ENCODE measurements at regions not wholly inside any gene's neighbourhood (a gene's known extent, or its start where the extent isn't known, plus 50 kb on each side); places are given as distances from the start of the nearest gene placed in this dataset.
A peak's percentile ranks its signal among the peaks of the same experiment; 100 is the strongest.
"Not testable (repeated sequence)": the region's sequence is repeated elsewhere in the genome, so short reads cannot be mapped to it uniquely, and the experiment has no call there.

GRCh38 chr13:31385540-31385939 lies 185.8 kb downstream of the B3GLCT start:
- DNase-seq (ENCODE audit: low read depth in 2 of 2): no peak

DNA sequence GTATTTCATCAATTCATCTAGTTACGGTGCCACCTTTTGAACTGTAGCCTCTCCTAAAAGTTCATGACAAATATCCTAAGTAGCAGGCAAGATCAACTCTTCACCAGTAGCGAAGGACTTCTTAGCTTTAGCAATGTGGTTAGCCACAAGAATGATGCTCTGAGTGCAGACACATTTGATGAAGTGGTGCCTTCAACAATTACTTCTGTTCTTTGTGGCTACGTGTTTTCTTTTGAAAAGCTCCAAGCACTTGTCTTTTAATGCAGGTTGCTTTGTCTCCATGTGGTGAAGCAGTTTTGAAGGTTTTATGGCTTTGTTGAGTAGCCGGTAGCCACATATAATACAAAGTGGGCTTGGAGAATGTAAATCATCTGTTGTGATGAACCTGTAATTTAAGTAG lies 194.7 kb downstream of the B3GLCT start:
- no peak for DNase-seq (ENCODE audit: low read depth in 2 of 2)

DNA sequence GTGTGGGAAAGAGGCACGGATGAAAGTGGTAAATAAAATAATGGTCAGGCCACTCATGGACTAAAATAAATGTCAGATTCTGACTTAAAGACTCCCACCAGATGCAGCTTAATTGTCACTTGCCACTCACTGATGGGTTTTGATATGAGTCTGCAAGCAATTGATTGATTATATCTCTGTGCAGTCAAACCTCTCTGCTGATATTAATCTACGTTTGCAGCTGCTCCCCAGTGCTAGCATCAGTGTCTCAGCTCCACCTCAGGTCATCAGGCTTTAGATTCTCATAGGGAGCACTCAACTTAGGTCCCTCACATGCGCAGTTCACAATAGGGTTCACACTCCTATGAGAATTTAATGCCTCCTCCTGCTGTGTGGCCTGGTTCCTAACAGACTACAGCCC lies 195.3 kb downstream of the B3GLCT start:
- DNase-seq (ENCODE audit: low read depth in 2 of 2): no peak

GRCh38 chr13:31399690-31400089 lies 199.9 kb downstream of the B3GLCT start:
- no peak for DNase-seq (ENCODE audit: low read depth in 2 of 2)

DNA sequence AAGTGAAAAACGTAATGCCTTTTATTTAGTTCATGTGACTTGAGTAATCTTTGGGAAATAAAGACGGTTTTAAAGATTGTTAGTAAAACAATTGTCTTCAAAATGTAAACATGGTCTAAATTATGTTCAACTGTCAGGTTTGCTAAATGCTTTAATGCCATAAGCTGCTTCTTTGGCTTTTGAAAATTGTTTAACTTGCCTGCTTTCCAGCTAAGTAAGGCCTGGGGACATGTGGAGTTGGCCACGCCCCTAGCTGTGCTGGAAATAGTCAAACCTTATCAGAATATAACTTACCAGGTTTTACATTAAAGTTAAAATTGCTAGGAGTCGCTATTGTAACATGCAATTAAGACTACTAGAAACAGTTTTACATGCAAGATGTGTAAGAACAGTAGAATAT lies 203.9 kb downstream of the B3GLCT start:
- DNase-seq (ENCODE audit: low read depth in 2 of 2): not testable (repeated sequence)

DNA sequence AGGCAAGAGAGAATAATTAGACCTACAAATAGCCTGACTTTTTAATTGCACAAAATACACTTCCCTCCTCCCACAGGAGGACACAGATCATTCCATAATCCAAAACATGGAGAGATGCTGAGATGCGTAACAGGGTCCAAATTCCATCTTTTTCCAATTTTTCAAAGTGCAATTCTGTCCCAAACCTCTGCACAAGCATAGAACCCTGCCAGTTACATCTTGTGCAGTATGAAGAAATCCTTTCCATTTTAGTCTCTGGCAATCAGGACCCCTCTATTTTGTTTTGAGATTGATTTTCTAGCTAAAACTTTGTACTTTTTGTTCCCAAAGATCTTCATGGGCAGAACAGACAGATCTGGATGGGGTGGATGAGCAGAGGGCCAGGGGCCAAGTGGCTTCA lies 209.2 kb downstream of the B3GLCT start:
- no peak for DNase-seq (ENCODE audit: low read depth in 2 of 2)

GRCh38 chr13:31409678-31410356 lies 210.0 kb downstream of the B3GLCT start:
- DNase-seq (ENCODE audit: low read depth in 2 of 2): no peak

DNA sequence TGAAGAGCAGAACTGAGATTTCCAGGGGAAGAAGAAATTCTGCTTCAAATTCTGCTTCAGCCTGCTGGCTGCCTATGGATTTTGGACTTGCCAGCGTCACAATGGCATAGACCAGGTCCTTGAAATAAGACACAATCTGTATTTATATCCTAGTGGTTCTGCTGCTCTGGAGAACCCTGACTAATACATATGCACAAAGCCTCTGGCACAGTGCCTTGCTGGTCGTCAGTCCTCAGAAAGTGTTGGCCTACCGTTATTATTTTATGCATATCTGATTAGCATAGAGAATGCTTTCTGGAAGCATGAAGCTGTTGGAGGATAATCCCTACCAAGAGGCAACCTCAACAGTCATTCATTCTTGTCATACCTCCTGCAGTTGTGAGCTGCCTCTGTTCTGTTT lies 213.7 kb downstream of the B3GLCT start:
- no peak for DNase-seq (ENCODE audit: low read depth in 2 of 2)

GRCh38 chr13:31416066-31416465 lies 216.3 kb downstream of the B3GLCT start:
- no peak for DNase-seq (ENCODE audit: low read depth in 2 of 2)

GRCh38 chr13:31418186-31418585 lies 218.4 kb downstream of the B3GLCT start:
- no peak for DNase-seq (ENCODE audit: low read depth in 2 of 2)

DNA sequence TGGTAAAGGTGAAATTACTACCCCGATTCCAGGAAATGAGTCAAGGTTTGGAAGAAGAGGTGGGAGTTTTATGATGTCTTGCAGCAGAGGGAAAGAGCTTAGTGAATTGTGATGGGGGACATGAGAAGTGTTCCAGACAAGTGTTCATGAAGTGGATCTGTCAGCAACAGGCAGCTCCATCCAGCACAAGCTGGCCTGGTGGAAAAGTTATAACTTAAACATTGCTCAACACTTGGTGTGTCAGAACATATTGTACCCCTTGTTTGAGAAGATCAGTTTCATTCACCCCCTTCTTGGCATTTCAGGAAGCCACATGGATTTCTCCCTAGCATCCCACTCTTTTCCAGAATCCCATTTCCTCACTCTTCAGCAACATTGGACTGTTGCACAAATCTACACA lies 222.0 kb downstream of the B3GLCT start:
- DNase-seq (ENCODE audit: low read depth in 2 of 2): no peak

- peak; percentile 19 to 48 for DNase-seq (ENCODE audit: low read depth in 2 of 2)
Observed at GRCh38 chr13:31424130-31424729, 224.5 kb downstream of the B3GLCT start.

- no peak for DNase-seq (ENCODE audit: low read depth in 2 of 2)
Observed at GRCh38 chr13:31426395-31426794, 226.6 kb downstream of the B3GLCT start.

- no peak for DNase-seq (ENCODE audit: low read depth in 2 of 2)
Observed at GRCh38 chr13:31427151-31428100, 227.7 kb downstream of the B3GLCT start.

DNA sequence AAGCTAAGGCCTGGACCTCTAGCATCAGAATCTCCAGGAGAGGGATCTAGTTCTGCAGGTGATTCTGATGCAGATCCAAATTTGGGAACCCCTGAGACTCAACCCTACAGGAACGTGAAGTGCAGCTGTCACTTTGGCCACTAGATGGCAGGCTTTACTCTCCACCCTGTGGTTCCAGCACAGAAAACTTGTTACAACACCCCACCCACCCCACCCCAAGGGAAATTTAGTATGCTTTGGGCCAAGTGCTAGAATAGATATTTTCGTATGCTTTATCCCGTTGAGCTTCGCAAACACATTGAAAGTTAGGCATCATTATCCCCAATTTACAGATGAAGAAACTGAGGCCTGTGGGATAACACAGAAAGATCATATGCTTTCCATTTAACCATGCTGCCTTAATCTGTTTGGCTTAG lies 232.0 kb downstream of the B3GLCT start:
- peak; percentile 29 to 41 for DNase-seq (ENCODE audit: low read depth in 2 of 2)

GRCh38 chr13:31433207-31433606 lies 233.4 kb downstream of the B3GLCT start:
- DNase-seq (ENCODE audit: low read depth in 2 of 2): no peak

DNA sequence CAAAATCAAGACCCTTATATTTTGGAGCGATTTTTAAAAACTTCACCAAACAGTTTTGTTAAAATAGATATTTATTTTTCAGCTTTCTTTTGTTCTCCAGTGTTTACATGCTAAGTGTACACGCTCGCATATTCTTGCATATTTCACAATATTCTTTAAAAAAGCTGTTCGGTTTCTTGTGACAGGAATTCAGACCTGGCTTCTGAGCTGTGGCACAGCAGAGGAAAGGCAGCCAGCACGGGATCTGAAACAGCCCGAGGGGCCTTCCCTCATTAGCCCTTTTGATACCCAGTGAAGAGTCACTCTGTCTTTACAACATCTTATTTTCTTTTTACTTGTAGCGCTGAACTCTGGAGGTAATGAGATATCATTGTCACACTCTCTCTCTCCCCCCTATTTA lies 234.0 kb downstream of the B3GLCT start:
- no peak for DNase-seq (ENCODE audit: low read depth in 2 of 2)

- no peak for DNase-seq (ENCODE audit: low read depth in 2 of 2)
Observed at GRCh38 chr13:31434613-31435012, 234.8 kb downstream of the B3GLCT start.

DNA sequence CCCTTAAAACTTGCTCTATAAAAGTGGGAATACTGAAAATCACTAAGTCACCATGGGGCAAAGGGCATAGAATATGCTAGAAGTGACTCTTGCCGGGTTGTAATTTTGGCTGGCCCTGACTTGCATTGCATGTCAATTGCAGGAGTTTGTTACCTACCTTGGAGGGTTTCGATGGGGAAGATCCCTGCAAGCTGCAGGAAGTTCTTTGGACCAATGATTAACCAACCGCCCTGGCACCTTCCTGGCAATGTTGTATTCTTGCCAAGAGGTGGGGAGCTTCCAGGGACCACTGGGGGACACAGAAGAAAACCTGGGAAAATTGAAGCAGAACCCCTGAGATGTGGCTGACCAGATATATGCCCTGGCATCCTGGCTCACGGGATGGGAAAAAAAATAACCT lies 235.8 kb downstream of the B3GLCT start:
- no peak for DNase-seq (ENCODE audit: low read depth in 2 of 2)

- no peak for DNase-seq (ENCODE audit: low read depth in 2 of 2)
Observed at GRCh38 chr13:31436478-31436877, 236.7 kb downstream of the B3GLCT start.

- DNase-seq (ENCODE audit: low read depth in 2 of 2): no peak
Observed at GRCh38 chr13:31437975-31438374, 238.2 kb downstream of the B3GLCT start.

DNA sequence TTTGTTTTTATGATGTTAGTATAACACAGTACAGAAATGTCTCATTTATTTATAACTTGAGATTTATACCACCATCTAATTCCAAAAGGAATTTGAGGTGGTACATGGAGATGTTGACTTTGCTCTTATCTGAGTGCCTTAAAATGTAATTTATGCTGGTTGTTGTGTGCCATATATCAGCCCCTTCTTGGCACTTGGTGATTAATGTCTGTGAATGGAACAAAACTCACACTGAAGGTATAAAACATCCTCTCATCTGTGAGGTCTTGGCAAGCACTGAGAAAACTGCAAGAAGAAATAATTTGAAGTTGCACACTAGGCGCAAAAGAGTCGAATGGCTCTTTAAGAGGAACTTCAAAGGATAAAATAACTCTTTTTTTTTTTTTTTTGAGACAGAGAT lies 240.4 kb downstream of the B3GLCT start:
- DNase-seq (ENCODE audit: low read depth in 2 of 2): no peak
